ENCODE measurements at regions not wholly inside any gene's neighbourhood (a gene's known extent, or its start where the extent isn't known, plus 50 kb on each side); places are given as distances from the start of the nearest gene placed in this dataset.
"Not testable (repeated sequence)": the region's sequence is repeated elsewhere in the genome, so short reads cannot be mapped to it uniquely, and the experiment has no call there.

DNA sequence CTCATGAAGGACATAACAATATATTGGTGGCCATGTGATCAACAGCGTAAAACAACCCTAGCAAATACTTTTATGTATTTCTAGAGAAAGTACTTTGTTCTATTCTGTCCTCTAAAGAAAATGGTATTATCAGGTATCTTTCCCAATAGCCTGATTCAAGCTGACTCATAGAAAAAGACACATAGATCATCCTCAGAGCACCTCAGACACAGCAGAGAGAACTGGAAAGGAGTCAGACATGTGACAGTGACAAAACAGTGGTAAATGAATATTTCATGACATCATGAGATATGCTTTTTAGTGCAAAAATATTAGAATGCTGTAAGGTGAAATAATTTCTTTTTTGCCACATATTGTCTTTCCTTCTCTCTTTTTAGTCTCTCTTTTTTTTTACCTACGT is 1355.0 kb upstream of the MAP3K7 start:
- no peak for DNase-seq
- no peak overlapping the region for H3K4me3 ChIP-seq (ENCODE audit: low read length)
- H3K27me3 ChIP-seq (ENCODE audit: control insufficient read depth, insufficient read depth, low read length), result no peaks in the 10 kb centered on the region
- H3K36me3 ChIP-seq (ENCODE audit: control insufficient read depth, insufficient read depth, low read length), result no peaks in the 10 kb centered on the region
- H3K4me1 ChIP-seq (ENCODE audit: control insufficient read depth, insufficient read depth, low read length), result no peaks in the 10 kb centered on the region
- H3K9me3 ChIP-seq (ENCODE audit: control insufficient read depth, low read depth, low read length), result no peaks in the 10 kb centered on the region
- 80% methylated on average over 1 of the region's 2 CpGs for WGBS (ENCODE audit: insufficient coverage, low lambda C conversion rate)
- no peak overlapping the region for H3K27ac ChIP-seq (ENCODE audit: low read length)

DNA sequence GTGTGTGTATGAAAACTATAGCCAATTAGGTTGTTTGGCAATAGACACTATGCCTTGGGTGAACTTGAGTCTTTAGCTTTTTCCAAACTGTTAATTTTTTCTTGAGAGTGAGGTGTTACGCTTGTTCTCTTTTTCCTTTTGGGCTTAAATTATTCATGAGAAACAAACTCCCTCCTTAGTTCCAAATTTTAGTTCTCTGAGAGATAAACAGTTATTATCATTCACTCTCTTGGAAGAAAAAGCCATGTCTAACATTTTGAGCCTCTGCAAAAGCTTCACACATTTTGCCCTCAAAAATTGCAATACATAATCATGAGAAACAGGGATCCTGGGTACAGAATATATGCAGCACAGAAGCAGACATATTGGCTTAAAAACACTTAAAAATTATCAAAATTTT is 1353.9 kb upstream of the MAP3K7 start:
- WGBS (ENCODE audit: insufficient coverage, low lambda C conversion rate), result 91% methylated on average over 1 of the region's 1 CpG
- H3K36me3 ChIP-seq (ENCODE audit: control insufficient read depth, insufficient read depth, low read length), result no peaks in the 10 kb centered on the region
- no peak for DNase-seq
- H3K27ac ChIP-seq (ENCODE audit: low read length), result no peak overlapping the region
- no peaks in the 10 kb centered on the region for H3K4me1 ChIP-seq (ENCODE audit: control insufficient read depth, insufficient read depth, low read length)
- no peaks in the 10 kb centered on the region for H3K27me3 ChIP-seq (ENCODE audit: control insufficient read depth, insufficient read depth, low read length)
- no peaks in the 10 kb centered on the region for H3K9me3 ChIP-seq (ENCODE audit: control insufficient read depth, low read depth, low read length)
- no peak overlapping the region for H3K4me3 ChIP-seq (ENCODE audit: low read length)

DNA sequence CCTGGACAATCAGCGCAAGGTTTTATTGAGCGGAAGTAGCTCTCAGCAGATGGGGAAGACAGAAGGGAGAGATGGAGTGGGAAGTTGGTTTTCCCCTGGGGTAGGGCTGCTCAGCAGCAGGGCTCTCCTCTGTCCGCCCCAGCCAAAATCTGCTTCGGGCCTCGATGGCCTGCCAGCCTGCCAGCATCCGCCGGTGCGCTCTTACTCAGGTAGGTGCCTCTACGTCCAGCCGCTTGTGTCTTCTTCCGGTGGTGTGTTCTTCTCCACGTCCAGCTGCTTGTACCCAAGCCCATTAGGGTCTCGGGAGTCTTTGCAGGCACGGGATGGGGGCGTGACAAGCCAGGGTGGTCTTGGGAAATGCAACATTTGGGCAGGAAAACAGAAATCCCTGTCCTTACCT is 1340.0 kb upstream of the MAP3K7 start:
- Histone ChIP-seq H3K4me1 (ENCODE audit: control insufficient read depth, insufficient read depth, low read length) (no peaks in the 10 kb centered on the region), H3K27me3 (ENCODE audit: control insufficient read depth, insufficient read depth, low read length) (no peaks in the 10 kb centered on the region), H3K27ac (ENCODE audit: low read length) (no peak overlapping the region), H3K9me3 (ENCODE audit: control insufficient read depth, low read depth, low read length) (peaks cover 3% of the 10 kb centered on the region), H3K36me3 (ENCODE audit: control insufficient read depth, insufficient read depth, low read length) (no peaks in the 10 kb centered on the region), H3K4me3 (ENCODE audit: low read length) (no peak overlapping the region)
- 80% methylated on average over 1 of the region's 15 CpGs for WGBS (ENCODE audit: insufficient coverage, low lambda C conversion rate)
- no peak for DNase-seq

DNA sequence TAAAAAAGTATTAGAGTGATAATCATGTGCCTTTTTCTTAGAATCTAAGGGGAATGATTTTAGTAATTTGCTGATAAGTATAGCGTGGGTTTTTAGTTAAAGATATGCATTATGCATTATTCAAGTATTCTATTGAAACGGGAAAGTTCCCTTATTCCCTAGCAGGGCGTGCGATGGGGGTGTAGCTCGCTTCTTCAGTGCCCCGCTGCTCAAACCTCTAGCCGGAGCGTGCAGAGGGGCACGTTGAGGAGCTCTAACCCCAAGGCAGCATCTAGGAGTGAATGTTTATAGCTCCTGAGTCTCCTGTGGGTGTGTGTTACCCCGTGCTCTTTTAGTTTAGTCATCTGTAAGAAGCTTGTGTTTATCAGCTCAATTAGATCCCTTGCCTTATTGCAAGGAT is 1339.5 kb upstream of the MAP3K7 start:
- DNase-seq, result no peak
- Histone ChIP-seq H3K36me3 (ENCODE audit: control insufficient read depth, insufficient read depth, low read length) (no peaks in the 10 kb centered on the region), H3K4me1 (ENCODE audit: control insufficient read depth, insufficient read depth, low read length) (no peaks in the 10 kb centered on the region), H3K4me3 (ENCODE audit: low read length) (no peak overlapping the region), H3K27me3 (ENCODE audit: control insufficient read depth, insufficient read depth, low read length) (no peaks in the 10 kb centered on the region), H3K9me3 (ENCODE audit: control insufficient read depth, low read depth, low read length) (peaks cover 3% of the 10 kb centered on the region), H3K27ac (ENCODE audit: low read length) (no peak overlapping the region)
- no CpG with 5 or more reads among the region's 10 CpGs for WGBS (ENCODE audit: insufficient coverage, low lambda C conversion rate)

DNA sequence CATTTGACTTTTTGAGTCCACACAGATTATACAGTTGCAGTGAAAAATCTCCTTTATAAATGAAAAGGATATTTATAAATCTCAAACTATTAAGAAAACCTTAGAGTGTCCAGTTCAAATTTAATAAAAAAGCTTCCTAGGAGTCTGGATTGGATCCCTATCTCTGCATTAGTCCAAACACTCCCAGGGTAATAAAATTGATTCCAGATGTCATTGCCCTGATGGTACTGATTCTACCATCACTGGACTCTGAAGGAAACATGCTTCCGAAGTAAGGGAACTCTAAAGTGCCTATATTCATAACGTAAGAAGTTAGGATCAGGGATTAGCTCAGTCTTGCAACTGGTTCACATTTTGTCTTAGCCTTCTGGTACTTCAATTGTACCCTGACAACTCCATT is 1325.1 kb upstream of the MAP3K7 start:
- WGBS (ENCODE audit: insufficient coverage, low lambda C conversion rate), result 100% methylated on average over 1 of the region's 2 CpGs
- H3K9me3 ChIP-seq (ENCODE audit: control insufficient read depth, low read depth, low read length), result no peaks in the 10 kb centered on the region
- no peak for DNase-seq
- H3K27me3 ChIP-seq (ENCODE audit: control insufficient read depth, insufficient read depth, low read length), result no peaks in the 10 kb centered on the region
- no peaks in the 10 kb centered on the region for H3K4me1 ChIP-seq (ENCODE audit: control insufficient read depth, insufficient read depth, low read length)
- H3K36me3 ChIP-seq (ENCODE audit: control insufficient read depth, insufficient read depth, low read length), result no peaks in the 10 kb centered on the region
- H3K27ac ChIP-seq (ENCODE audit: low read length), result no peak overlapping the region
- no peak overlapping the region for H3K4me3 ChIP-seq (ENCODE audit: low read length)

DNA sequence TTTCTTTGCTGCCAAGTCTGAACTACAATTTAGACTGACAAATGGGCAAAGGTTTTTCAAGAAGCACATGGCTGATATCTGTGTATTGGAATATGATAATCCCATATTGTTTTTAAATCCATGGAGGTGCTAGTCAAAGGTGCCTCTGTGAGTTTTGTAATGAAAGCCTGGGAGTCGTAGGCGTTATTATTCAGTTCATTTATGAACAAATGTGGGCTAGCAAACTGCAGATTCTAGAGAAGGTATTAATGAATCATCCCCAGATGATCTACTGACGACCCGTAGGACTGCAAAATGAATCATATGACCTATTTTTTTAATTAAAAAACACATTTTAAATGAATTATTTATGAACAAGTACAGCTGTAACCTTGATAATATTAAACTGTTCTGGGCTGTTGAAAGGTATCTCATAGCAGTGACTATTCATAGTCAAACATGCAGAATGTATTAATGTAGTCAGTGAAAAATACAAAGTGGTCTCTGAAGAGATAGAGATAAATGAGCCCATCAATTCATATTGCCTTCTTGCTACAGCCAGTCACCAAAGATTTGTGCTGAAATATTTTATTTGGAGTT is 1317.8 kb upstream of the MAP3K7 start:
- Histone ChIP-seq H3K36me3 (ENCODE audit: control insufficient read depth, insufficient read depth, low read length) (no peaks in the 10 kb centered on the region), H3K27ac (ENCODE audit: low read length) (no peak overlapping the region), H3K9me3 (ENCODE audit: control insufficient read depth, low read depth, low read length) (no peaks in the 10 kb centered on the region), H3K4me1 (ENCODE audit: control insufficient read depth, insufficient read depth, low read length) (no peaks in the 10 kb centered on the region), H3K4me3 (ENCODE audit: low read length) (no peak overlapping the region), H3K27me3 (ENCODE audit: control insufficient read depth, insufficient read depth, low read length) (no peaks in the 10 kb centered on the region)
- 83% methylated on average over 2 of the region's 4 CpGs for WGBS (ENCODE audit: insufficient coverage, low lambda C conversion rate)
- no peak for DNase-seq

DNA sequence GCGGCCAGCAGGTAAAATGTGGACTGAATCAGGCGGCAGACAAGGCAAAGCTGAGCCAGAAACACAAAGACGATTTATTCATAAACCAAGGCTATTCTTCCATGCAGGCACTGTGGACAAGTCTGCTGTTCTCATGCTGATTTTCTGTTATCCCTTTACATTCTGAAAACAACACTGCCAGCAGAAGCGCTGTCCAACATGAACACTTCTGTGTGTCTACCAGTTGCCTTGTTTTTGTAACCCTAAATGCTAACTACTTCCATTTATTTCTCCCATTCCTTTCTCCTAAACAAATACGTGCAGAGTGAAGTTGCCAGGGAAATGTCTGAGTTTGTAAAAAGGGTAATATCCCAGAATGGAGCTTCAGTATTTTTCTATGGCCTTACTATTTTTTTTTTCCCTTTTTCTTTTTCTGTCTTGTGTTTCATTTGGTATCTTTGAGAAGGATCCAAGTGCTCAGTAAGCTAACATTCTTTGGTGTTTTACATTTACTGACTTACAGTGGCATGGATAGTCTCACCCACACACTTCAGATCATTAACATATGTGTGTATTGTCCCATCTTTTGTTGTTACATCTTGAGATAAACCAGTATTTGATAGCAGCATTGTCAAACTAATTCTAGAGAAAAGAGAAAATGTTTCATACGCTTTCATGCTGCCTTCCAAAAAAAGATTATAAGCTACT is 1308.9 kb upstream of the MAP3K7 start:
- peaks cover 5% of the 10 kb centered on the region for H3K9me3 ChIP-seq (ENCODE audit: control insufficient read depth, low read depth, low read length)
- no peak for DNase-seq
- H3K27me3 ChIP-seq (ENCODE audit: control insufficient read depth, insufficient read depth, low read length), result no peaks in the 10 kb centered on the region
- H3K4me3 ChIP-seq (ENCODE audit: low read length), result no peak overlapping the region
- H3K4me1 ChIP-seq (ENCODE audit: control insufficient read depth, insufficient read depth, low read length), result no peaks in the 10 kb centered on the region
- 33% methylated on average over 1 of the region's 6 CpGs for WGBS (ENCODE audit: insufficient coverage, low lambda C conversion rate)
- no peaks in the 10 kb centered on the region for H3K36me3 ChIP-seq (ENCODE audit: control insufficient read depth, insufficient read depth, low read length)
- H3K27ac ChIP-seq (ENCODE audit: low read length), result no peak overlapping the region

DNA sequence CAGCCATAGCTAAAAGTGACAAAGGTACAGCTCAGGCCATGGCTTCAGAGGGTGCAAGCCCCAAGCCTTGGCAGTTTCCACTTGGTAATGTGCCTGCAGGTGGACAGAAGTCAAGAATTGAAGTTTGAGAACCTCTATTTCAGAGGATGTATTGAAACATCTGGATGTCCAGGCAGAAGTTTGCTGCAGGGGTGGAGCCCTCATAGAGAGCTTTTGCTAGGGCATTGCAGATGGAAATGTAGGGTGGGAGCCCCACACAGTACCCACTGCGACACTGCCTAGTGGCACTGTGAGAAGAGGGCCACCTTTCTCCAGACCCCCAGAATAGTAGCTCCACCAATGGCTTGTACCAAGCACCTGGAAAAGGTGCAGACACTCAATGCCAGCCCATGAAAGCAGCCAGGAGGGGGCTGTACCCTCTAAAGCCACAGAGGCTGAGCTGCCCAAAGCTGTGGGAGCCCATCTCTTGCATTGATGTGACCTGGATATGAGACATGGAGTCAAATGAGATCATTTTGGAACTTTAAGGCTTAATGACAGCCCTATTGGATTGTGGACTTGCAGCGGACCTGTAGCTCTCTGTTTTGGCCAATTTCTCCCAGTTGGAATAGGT is 1299.4 kb upstream of the MAP3K7 start:
- H3K27me3 ChIP-seq (ENCODE audit: control insufficient read depth, insufficient read depth, low read length), result no peaks in the 10 kb centered on the region
- no peak for DNase-seq
- no peak overlapping the region for H3K4me3 ChIP-seq (ENCODE audit: low read length)
- H3K4me1 ChIP-seq (ENCODE audit: control insufficient read depth, insufficient read depth, low read length), result no peaks in the 10 kb centered on the region
- H3K27ac ChIP-seq (ENCODE audit: low read length), result no peak overlapping the region
- no peaks in the 10 kb centered on the region for H3K36me3 ChIP-seq (ENCODE audit: control insufficient read depth, insufficient read depth, low read length)
- WGBS (ENCODE audit: insufficient coverage, low lambda C conversion rate), result no CpG with 5 or more reads among the region's 2 CpGs
- H3K9me3 ChIP-seq (ENCODE audit: control insufficient read depth, low read depth, low read length), result peaks cover 2% of the 10 kb centered on the region

DNA sequence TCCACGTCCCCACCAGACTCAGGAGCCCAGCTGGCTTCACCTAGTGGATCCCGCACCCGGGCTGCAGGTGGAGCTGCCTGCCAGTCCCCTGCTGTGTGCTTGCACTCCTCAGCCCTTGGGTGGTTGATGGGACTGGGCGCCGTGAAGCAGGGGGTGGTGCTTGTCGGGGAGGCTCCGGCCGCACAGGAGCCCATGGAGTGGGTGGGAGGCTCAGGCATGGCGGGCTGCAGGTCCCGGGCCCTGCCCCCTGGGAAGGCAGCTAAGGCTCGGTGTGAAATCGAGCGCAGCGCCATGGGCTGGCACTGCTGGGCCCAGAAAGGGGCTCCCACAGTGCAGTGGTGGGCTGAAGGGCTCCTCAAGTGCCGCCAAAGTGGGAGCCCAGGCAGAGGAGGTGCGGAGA is 1294.9 kb upstream of the MAP3K7 start:
- not testable (repeated sequence) for H3K36me3 ChIP-seq (ENCODE audit: control insufficient read depth, insufficient read depth, low read length); DNase-seq; H3K4me1 ChIP-seq (ENCODE audit: control insufficient read depth, insufficient read depth, low read length); H3K27ac ChIP-seq (ENCODE audit: low read length); H3K4me3 ChIP-seq (ENCODE audit: low read length); H3K27me3 ChIP-seq (ENCODE audit: control insufficient read depth, insufficient read depth, low read length); H3K9me3 ChIP-seq (ENCODE audit: control insufficient read depth, low read depth, low read length)
- no CpG with 5 or more reads among the region's 16 CpGs for WGBS (ENCODE audit: insufficient coverage, low lambda C conversion rate)

DNA sequence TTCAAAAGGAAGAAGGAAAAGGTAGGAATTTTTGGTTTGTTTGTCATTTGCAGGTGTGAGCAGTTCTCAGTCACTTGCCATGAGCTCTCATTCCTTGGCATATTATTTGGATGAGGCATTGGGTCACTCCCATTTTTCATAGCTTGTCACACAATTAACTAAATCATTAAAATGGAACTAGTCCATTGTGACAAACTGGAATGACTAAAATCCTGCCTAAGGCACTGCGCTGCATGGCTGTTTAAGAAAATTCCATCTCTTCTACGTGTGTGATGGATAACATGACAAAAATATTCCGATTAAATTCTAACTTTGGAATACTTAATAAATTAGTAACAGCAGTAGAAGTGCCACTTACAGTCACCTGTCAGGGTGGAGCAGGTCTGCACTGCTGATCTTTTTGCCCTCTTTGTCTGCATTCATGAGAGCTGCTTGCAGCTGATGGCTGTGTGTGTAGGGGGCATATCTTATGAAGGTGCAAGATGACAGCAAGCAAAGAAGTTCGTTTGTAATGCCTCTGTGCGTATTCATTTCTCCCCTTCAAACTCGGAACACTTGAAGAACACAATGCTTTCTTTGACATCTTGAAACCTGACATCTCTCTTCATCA is 1292.6 kb upstream of the MAP3K7 start:
- Histone ChIP-seq H3K27me3 (ENCODE audit: control insufficient read depth, insufficient read depth, low read length) (no peaks in the 10 kb centered on the region), H3K4me1 (ENCODE audit: control insufficient read depth, insufficient read depth, low read length) (no peaks in the 10 kb centered on the region), H3K9me3 (ENCODE audit: control insufficient read depth, low read depth, low read length) (peaks cover 2% of the 10 kb centered on the region), H3K4me3 (ENCODE audit: low read length) (no peak overlapping the region), H3K36me3 (ENCODE audit: control insufficient read depth, insufficient read depth, low read length) (no peaks in the 10 kb centered on the region), H3K27ac (ENCODE audit: low read length) (no peak overlapping the region)
- 100% methylated on average over 1 of the region's 6 CpGs for WGBS (ENCODE audit: insufficient coverage, low lambda C conversion rate)
- no peak for DNase-seq

Measured in large intestine (tissue), 3 donors.